NT2/D1 (cell line): ENCODE measurements at regions not wholly inside any gene's neighbourhood (a gene's known extent, or its start where the extent isn't known, plus 50 kb on each side); places are given as distances from the start of the nearest gene placed in this dataset.

Source experiments
- DNase-seq: peaks from one replicate; pipeline ENCODE4 v3.0.0-alpha.2; 2011; ENCODE audit warnings: low read depth, low spot score
- H3K27me3 ChIP-seq: 2 replicates; pipeline ENCODE4 v1.6.0; 2011; ENCODE audit warnings: mild to moderate bottlenecking; ENCODE audit not compliant: insufficient read length, insufficient read depth
- H3K36me3 ChIP-seq: 2 replicates; pipeline ENCODE4 v1.6.1; 2011; ENCODE audit warnings: mild to moderate bottlenecking, low read length, mixed read lengths; ENCODE audit not compliant: insufficient read depth, insufficient read length
- H3K4me1 ChIP-seq: 2 replicates; pipeline ENCODE4 v1.5.1; 2011; ENCODE audit not compliant: insufficient read depth, insufficient read length
- H3K4me3 ChIP-seq: 2 replicates; pipeline ENCODE4 v1.5.1; 2011; ENCODE audit warnings: low read depth; ENCODE audit not compliant: insufficient read length
- H3K9ac ChIP-seq: 2 replicates; pipeline ENCODE4 v1.6.0; 2011; ENCODE audit warnings: low read depth; ENCODE audit not compliant: insufficient read length
- H3K9me3 ChIP-seq: 2 replicates; pipeline ENCODE4 v1.5.1; 2011; ENCODE audit warnings: mild to moderate bottlenecking, low read length; ENCODE audit not compliant: insufficient read depth
- SUZ12 ChIP-seq: IDR thresholded peaks from 2 replicates; pipeline ENCODE4 v1.6.1; 2011; ENCODE audit not compliant: insufficient read length, insufficient read depth; ENCODE audit errors: extremely low read depth
- YY1 ChIP-seq: IDR thresholded peaks from 2 replicates; pipeline ENCODE4 v1.6.1; 2011; ENCODE audit not compliant: insufficient read length, insufficient read depth
- ZNF274 ChIP-seq: IDR thresholded peaks from 2 replicates; pipeline ENCODE4 v1.6.1; 2011; ENCODE audit warnings: mild to moderate bottlenecking, low read depth, low read length

GRCh38 chr7:18425227-18425626, 70.3 kb upstream of the HDAC9 start:
- H3K9ac ChIP-seq: no peak overlapping the region
- H3K4me3 ChIP-seq: no peak overlapping the region
- DNase-seq: no peak
- H3K4me1 ChIP-seq: no peaks in the 10 kb centered on the region
- no peaks in the 10 kb centered on the region for H3K27me3 ChIP-seq
- no peaks in the 10 kb centered on the region for H3K9me3 ChIP-seq
- no peak for TF ChIP-seq SUZ12
- no peak for TF ChIP-seq ZNF274
- TF ChIP-seq YY1: no peak
- no peaks in the 10 kb centered on the region for H3K36me3 ChIP-seq

DNA sequence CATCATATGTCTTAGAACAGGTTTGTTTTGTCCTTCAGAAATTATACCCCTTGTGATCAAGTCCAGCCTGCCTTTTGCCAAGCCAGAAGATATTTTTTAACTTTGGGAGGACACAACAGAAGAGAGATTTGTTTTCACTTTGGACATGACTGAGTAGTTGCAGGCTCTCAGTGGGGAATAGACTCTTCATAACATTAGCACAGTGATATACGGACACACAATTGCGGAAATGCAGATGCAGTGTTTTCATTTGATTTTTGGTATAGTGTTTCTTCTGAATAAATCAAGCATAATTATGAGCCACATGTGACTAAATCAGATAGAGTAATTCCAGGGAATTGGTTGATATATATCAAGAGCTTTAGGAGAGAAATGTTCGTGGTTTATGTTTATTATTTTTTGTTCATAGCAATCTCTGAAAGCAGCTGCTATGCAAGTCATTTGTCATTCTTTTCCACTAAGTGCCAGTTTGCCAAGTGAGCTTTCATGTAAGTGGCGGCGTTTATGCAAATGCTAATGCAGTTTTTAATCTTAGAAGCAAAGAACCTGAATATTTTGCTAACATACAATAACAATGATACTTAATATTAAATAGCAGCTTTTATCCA, 69.6 kb upstream of the HDAC9 start:
- no peak for DNase-seq

GRCh38 chr7:18426564-18427226, 68.9 kb upstream of the HDAC9 start:
- Histone ChIP-seq H3K36me3 (no peaks in the 10 kb centered on the region), H3K9me3 (no peaks in the 10 kb centered on the region), H3K4me3 (no peak overlapping the region), H3K27me3 (no peaks in the 10 kb centered on the region), H3K9ac (no peak overlapping the region), H3K4me1 (no peaks in the 10 kb centered on the region)
- TF ChIP-seq ZNF274 (no peak), SUZ12 (no peak), YY1 (no peak)
- DNase-seq: no peak

More for the DNA sequence above, 69.6 kb upstream of the HDAC9 start:
- Histone ChIP-seq H3K9ac (no peak overlapping the region), H3K4me3 (no peak overlapping the region), H3K36me3 (no peaks in the 10 kb centered on the region), H3K27me3 (no peaks in the 10 kb centered on the region), H3K4me1 (no peaks in the 10 kb centered on the region), H3K9me3 (no peaks in the 10 kb centered on the region)
- TF ChIP-seq ZNF274 (no peak), SUZ12 (no peak), YY1 (no peak)

DNA sequence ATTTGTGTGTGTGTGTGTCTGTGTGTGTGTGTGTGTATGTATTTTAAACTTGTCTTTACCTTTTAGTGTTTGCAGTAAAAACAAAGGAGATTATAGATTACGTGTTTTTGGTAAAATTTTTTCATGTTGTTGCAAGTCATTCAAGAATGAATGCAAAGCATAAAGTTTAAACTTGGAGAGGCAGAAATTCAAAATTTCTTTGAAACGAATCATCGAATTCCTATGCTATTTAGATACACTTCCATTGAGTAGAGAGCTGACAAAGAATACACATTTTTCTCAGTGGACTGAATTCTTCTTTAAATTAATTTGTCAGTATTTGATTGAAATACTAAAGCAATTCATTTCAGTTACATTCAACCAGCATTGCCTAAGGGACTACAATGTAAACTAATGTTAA, 66.0 kb upstream of the HDAC9 start:
- Histone ChIP-seq H3K27me3 (no peaks in the 10 kb centered on the region), H3K4me1 (no peaks in the 10 kb centered on the region), H3K9ac (no peak overlapping the region), H3K4me3 (no peak overlapping the region), H3K36me3 (no peaks in the 10 kb centered on the region), H3K9me3 (no peaks in the 10 kb centered on the region)
- TF ChIP-seq ZNF274 (no peak), SUZ12 (no peak), YY1 (no peak)
- DNase-seq: no peak

DNA sequence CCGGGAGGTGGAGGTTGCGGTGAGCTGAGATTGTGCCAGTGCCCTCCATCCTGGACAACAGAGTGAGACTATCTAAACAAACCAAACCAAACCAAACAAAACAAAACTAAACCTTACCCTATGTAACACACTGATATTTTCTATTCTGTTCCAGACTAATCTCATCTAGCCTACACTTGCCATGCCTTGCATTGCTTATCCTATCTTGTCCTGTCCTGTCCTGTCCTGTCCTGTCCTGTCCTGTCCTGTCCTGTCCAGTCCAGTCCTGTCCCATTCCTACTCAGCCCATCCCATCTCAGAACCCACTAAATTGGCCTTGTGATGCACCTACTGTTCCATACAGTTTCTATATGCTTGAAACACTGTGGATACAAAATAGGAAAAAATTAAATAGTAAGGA, 64.7 kb upstream of the HDAC9 start:
- no peak overlapping the region for H3K4me3 ChIP-seq
- no peak overlapping the region for H3K9ac ChIP-seq
- H3K4me1 ChIP-seq: no peaks in the 10 kb centered on the region
- DNase-seq: no peak
- H3K27me3 ChIP-seq: no peaks in the 10 kb centered on the region
- H3K9me3 ChIP-seq: no peaks in the 10 kb centered on the region
- no peaks in the 10 kb centered on the region for H3K36me3 ChIP-seq
- TF ChIP-seq YY1: no peak
- no peak for TF ChIP-seq ZNF274
- no peak for TF ChIP-seq SUZ12

GRCh38 chr7:18434171-18434570, 61.4 kb upstream of the HDAC9 start:
- no peak for TF ChIP-seq SUZ12
- TF ChIP-seq ZNF274: no peak
- TF ChIP-seq YY1: no peak
- no peaks in the 10 kb centered on the region for H3K9me3 ChIP-seq
- H3K27me3 ChIP-seq: no peaks in the 10 kb centered on the region
- no peaks in the 10 kb centered on the region for H3K4me1 ChIP-seq
- H3K4me3 ChIP-seq: no peak overlapping the region
- no peaks in the 10 kb centered on the region for H3K36me3 ChIP-seq
- DNase-seq: no peak
- no peak overlapping the region for H3K9ac ChIP-seq

- no peaks in the 10 kb centered on the region for H3K9me3 ChIP-seq
- no peak overlapping the region for H3K9ac ChIP-seq
- H3K4me3 ChIP-seq: no peak overlapping the region
- no peaks in the 10 kb centered on the region for H3K36me3 ChIP-seq
- no peaks in the 10 kb centered on the region for H3K27me3 ChIP-seq
- TF ChIP-seq SUZ12 (no peak), ZNF274 (no peak), YY1 (no peak)
- no peak for DNase-seq
- no peaks in the 10 kb centered on the region for H3K4me1 ChIP-seq
Observed at GRCh38 chr7:18437101-18437500, 58.4 kb upstream of the HDAC9 start.
